ENCODE measurements at regions not wholly inside any gene's neighbourhood (a gene's known extent, or its start where the extent isn't known, plus 50 kb on each side); places are given as distances from the start of the nearest gene placed in this dataset.
A peak's percentile ranks its signal among the peaks of the same experiment; 100 is the strongest.

GRCh38 chr9:79129865-79130480 lies 441.8 kb upstream of the TLE4 start:
- peak; percentile 75 for DNase-seq (ENCODE audit: low read depth)

GRCh38 chr9:79131246-79131774 lies 440.5 kb upstream of the TLE4 start:
- DNase-seq (ENCODE audit: low read depth): no peak

GRCh38 chr9:79131824-79132377 lies 439.9 kb upstream of the TLE4 start:
- no peak for DNase-seq (ENCODE audit: low read depth)

- DNase-seq (ENCODE audit: low read depth): peak; percentile 21
Measured at GRCh38 chr9:79134654-79135053, 437.1 kb upstream of the TLE4 start.

GRCh38 chr9:79135681-79136415 lies 435.9 kb upstream of the TLE4 start:
- no peak for DNase-seq (ENCODE audit: low read depth)

- no peak for DNase-seq (ENCODE audit: low read depth)
Measured at GRCh38 chr9:79140751-79141150, 431.0 kb upstream of the TLE4 start.

GRCh38 chr9:79143211-79143610 lies 428.6 kb upstream of the TLE4 start:
- DNase-seq (ENCODE audit: low read depth): no peak

GRCh38 chr9:79145442-79145841 lies 426.3 kb upstream of the TLE4 start:
- DNase-seq (ENCODE audit: low read depth): no peak

GRCh38 chr9:79149585-79149984 lies 422.2 kb upstream of the TLE4 start:
- no peak for DNase-seq (ENCODE audit: low read depth)

GRCh38 chr9:79151791-79152190 lies 420.0 kb upstream of the TLE4 start:
- no peak for DNase-seq (ENCODE audit: low read depth)

GRCh38 chr9:79152306-79152705 lies 419.5 kb upstream of the TLE4 start:
- no peak for DNase-seq (ENCODE audit: low read depth)

- no peak for DNase-seq (ENCODE audit: low read depth)
Measured at GRCh38 chr9:79154806-79155205, 417.0 kb upstream of the TLE4 start.

- no peak for DNase-seq (ENCODE audit: low read depth)
Measured at GRCh38 chr9:79155308-79155707, 416.5 kb upstream of the TLE4 start.

GRCh38 chr9:79163544-79163943 lies 408.2 kb upstream of the TLE4 start:
- DNase-seq (ENCODE audit: low read depth): no peak

GRCh38 chr9:79164406-79164805 lies 407.4 kb upstream of the TLE4 start:
- DNase-seq (ENCODE audit: low read depth): no peak

- no peak for DNase-seq (ENCODE audit: low read depth)
Measured at GRCh38 chr9:79165020-79165780, 406.6 kb upstream of the TLE4 start.

GRCh38 chr9:79166005-79166404 lies 405.8 kb upstream of the TLE4 start:
- DNase-seq (ENCODE audit: low read depth): no peak

- DNase-seq (ENCODE audit: low read depth): no peak
Measured at GRCh38 chr9:79170643-79171042, 401.1 kb upstream of the TLE4 start.

GRCh38 chr9:79173932-79174331 lies 397.8 kb upstream of the TLE4 start:
- DNase-seq (ENCODE audit: low read depth): no peak

- DNase-seq (ENCODE audit: low read depth): peak; percentile 15
Measured at GRCh38 chr9:79176014-79176697, 395.6 kb upstream of the TLE4 start.

GRCh38 chr9:79184831-79185230 lies 386.9 kb upstream of the TLE4 start:
- no peak for DNase-seq (ENCODE audit: low read depth)

Data from myocyte (in vitro differentiated cells).